ENCODE measurements at regions not wholly inside any gene's neighbourhood (a gene's known extent, or its start where the extent isn't known, plus 50 kb on each side); places are given as distances from the start of the nearest gene placed in this dataset.
"Not testable (repeated sequence)": the region's sequence is repeated elsewhere in the genome, so short reads cannot be mapped to it uniquely, and the experiment has no call there.

DNA sequence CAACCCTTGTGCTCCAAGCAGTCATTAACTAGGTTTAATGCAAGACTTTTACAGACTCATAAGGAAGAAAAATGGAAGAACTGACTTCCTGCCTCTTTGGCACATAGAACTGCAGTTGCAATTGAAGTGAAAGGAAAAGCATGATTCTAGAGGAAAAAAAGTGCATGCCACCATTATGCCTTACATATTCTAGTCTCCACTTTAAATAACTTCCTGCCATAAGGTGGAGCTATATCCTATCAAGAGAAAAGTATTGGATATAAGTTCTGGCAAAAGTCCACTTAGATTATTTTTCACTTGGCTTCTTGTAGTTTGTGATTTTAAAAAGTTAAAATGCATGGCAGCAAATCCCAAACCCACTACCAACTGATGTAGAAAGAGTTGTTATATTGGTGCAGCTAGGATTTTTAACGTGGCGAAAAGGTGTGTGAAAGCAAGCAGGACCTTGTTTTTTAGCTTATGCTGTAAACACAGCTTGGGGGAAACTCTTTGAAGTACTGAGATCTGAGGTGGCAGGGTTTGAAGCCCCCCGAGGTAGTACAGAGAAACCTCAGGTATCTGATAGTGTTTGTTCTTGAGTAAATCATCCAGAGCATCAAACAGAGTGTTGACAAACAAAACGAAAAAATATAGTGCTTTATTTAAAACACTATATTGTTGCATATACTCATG is 117.9 kb downstream of the ANXA1 start:
- Histone ChIP-seq H3K4me1 (ENCODE audit: insufficient read depth, insufficient read length) (no peaks in the 10 kb centered on the region), H3K9ac (ENCODE audit: insufficient read length, low read depth) (no peak overlapping the region), H3K36me3 (ENCODE audit: insufficient read depth, insufficient read length, low read length) (no peaks in the 10 kb centered on the region), H3K27me3 (ENCODE audit: insufficient read depth, insufficient read length) (no peaks in the 10 kb centered on the region), H3K9me3 (ENCODE audit: insufficient read depth, low read length) (no peaks in the 10 kb centered on the region), H3K4me3 (ENCODE audit: insufficient read length, low read depth) (no peak overlapping the region)
- TF ChIP-seq YY1 (IDR thresholded peaks at IDR 0.05; ENCODE audit: insufficient read depth, insufficient read length) = no peak
- no peak for TF ChIP-seq ZNF274 (IDR thresholded peaks at IDR 0.05; ENCODE audit: low read depth, low read length)
- TF ChIP-seq SUZ12 (IDR thresholded peaks at IDR 0.05; ENCODE audit: extremely low read depth, insufficient read depth, insufficient read length) = no peak
- no peak for DNase-seq (ENCODE audit: low read depth, low spot score)

DNA sequence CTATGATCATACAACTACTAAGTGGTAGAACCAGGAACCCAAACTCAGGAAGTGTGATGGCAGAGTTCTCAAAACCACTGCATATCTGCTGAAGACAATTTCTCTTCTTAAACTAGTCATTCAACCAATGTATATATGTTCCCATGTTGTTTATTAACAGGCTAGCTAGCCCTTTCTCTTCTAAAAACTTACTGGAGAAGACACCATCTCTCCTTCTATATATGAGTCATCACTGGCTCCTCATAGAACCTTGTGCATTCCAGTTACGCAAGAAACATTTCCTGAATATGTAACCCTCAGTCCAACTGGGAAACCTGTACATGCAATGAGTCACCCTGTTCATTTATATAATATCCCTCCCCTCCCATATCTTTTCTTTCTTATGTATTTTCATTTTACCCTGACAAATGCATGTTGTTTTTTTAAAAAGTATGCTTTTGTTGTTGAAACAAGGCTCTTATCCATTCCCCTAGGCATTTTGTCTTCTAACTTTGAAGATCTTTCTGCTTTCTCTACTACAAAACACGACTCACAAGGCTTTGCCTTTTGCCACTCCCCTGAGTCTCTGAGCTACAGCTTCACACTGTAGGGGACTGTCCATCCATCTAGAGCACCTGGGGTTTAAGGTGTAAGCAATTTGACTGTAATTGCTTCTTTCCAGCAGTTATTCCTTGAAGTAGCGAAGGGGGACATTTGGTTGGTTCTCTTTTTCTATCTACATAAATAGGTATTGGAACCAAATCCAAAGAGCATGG is 119.5 kb downstream of the ANXA1 start:
- TF ChIP-seq ZNF274 (IDR thresholded peaks at IDR 0.05; ENCODE audit: low read depth, low read length) (no peak), SUZ12 (IDR thresholded peaks at IDR 0.05; ENCODE audit: extremely low read depth, insufficient read depth, insufficient read length) (no peak), YY1 (IDR thresholded peaks at IDR 0.05; ENCODE audit: insufficient read depth, insufficient read length) (no peak)
- Histone ChIP-seq H3K4me3 (ENCODE audit: insufficient read length, low read depth) (no peak overlapping the region), H3K36me3 (ENCODE audit: insufficient read depth, insufficient read length, low read length) (no peaks in the 10 kb centered on the region), H3K27me3 (ENCODE audit: insufficient read depth, insufficient read length) (no peaks in the 10 kb centered on the region), H3K9me3 (ENCODE audit: insufficient read depth, low read length) (no peaks in the 10 kb centered on the region), H3K9ac (ENCODE audit: insufficient read length, low read depth) (no peak overlapping the region), H3K4me1 (ENCODE audit: insufficient read depth, insufficient read length) (no peaks in the 10 kb centered on the region)
- DNase-seq (ENCODE audit: low read depth, low spot score) = no peak

DNA sequence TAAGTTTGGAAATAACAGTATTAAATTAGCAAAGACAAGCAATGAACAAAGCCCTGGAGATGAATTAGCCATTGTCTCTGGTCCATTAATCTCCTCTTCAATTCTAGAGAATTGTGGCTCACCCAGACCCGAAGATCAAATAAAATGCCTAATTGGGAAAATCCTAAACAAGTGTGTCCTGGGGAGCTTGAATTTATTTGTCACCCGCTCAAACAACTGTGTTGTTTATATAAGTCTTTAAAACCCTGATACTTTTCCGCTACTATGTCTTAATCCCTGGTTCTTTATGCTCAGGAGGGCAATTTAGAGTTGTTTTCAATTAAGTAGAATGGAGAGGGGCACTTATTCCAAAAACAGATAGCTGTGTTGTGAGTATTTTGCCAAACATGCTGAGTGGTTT is 128.4 kb downstream of the ANXA1 start:
- Histone ChIP-seq H3K9ac (ENCODE audit: insufficient read length, low read depth) (no peak overlapping the region), H3K27me3 (ENCODE audit: insufficient read depth, insufficient read length) (no peaks in the 10 kb centered on the region), H3K36me3 (ENCODE audit: insufficient read depth, insufficient read length, low read length) (no peaks in the 10 kb centered on the region), H3K9me3 (ENCODE audit: insufficient read depth, low read length) (no peaks in the 10 kb centered on the region), H3K4me1 (ENCODE audit: insufficient read depth, insufficient read length) (no peaks in the 10 kb centered on the region), H3K4me3 (ENCODE audit: insufficient read length, low read depth) (no peak overlapping the region)
- no peak for TF ChIP-seq ZNF274 (IDR thresholded peaks at IDR 0.05; ENCODE audit: low read depth, low read length)
- TF ChIP-seq YY1 (IDR thresholded peaks at IDR 0.05; ENCODE audit: insufficient read depth, insufficient read length) = no peak
- no peak for TF ChIP-seq SUZ12 (IDR thresholded peaks at IDR 0.05; ENCODE audit: extremely low read depth, insufficient read depth, insufficient read length)
- DNase-seq (ENCODE audit: low read depth, low spot score) = no peak

DNA sequence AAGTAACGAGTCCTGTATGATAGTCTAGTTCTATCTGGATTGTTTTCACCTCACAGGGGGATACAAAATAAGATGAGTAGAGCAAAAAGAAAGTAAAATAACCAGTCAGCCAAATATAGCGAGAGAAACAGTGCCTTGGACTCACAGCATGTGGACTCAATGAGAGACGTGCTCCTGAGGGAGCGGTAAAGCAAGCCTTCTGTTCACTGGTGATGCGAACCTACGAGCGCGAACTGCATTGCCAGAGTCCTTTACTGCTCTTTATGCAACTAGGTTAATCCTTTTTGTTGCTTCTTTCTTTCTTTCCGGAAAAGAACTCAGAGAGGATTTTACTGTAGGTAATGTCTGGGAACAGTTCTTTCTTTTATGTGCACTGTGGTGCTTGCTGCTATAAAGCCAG is 132.7 kb downstream of the ANXA1 start:
- Histone ChIP-seq H3K9ac (ENCODE audit: insufficient read length, low read depth) (no peak overlapping the region), H3K36me3 (ENCODE audit: insufficient read depth, insufficient read length, low read length) (no peaks in the 10 kb centered on the region), H3K27me3 (ENCODE audit: insufficient read depth, insufficient read length) (no peaks in the 10 kb centered on the region), H3K9me3 (ENCODE audit: insufficient read depth, low read length) (no peaks in the 10 kb centered on the region), H3K4me1 (ENCODE audit: insufficient read depth, insufficient read length) (no peaks in the 10 kb centered on the region), H3K4me3 (ENCODE audit: insufficient read length, low read depth) (no peak overlapping the region)
- TF ChIP-seq SUZ12 (IDR thresholded peaks at IDR 0.05; ENCODE audit: extremely low read depth, insufficient read depth, insufficient read length) = no peak
- no peak for DNase-seq (ENCODE audit: low read depth, low spot score)

DNA sequence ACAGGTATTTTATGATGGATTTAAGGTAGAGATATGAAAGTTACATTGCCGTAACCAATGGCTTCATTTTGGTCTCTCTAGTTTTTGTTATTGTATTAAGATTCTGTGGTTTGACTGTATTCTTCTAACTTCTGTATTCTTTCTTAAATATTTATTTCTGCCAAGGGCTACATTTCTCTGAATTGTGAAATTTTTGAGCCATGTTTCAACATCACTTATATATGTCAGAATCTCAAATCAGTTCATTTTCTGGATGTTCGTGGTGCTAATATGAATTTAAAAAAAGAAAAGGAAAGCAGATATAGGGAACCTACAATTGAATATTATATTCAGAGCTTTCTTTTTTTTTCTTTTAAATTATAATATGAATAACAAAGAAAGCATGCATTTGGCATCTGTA is 142.7 kb downstream of the ANXA1 start:
- H3K9ac ChIP-seq (ENCODE audit: insufficient read length, low read depth) = no peak overlapping the region
- peaks cover 14% of the 10 kb centered on the region; the same call in 1 of the 2 replicates for H3K9me3 ChIP-seq (ENCODE audit: insufficient read depth, low read length)
- no peaks in the 10 kb centered on the region for H3K36me3 ChIP-seq (ENCODE audit: insufficient read depth, insufficient read length, low read length)
- no peak for DNase-seq (ENCODE audit: low read depth, low spot score)
- H3K27me3 ChIP-seq (ENCODE audit: insufficient read depth, insufficient read length) = no peaks in the 10 kb centered on the region
- TF ChIP-seq ZNF274 (IDR thresholded peaks at IDR 0.05; ENCODE audit: low read depth, low read length) (no peak), SUZ12 (IDR thresholded peaks at IDR 0.05; ENCODE audit: extremely low read depth, insufficient read depth, insufficient read length) (no peak), YY1 (IDR thresholded peaks at IDR 0.05; ENCODE audit: insufficient read depth, insufficient read length) (no peak)
- H3K4me3 ChIP-seq (ENCODE audit: insufficient read length, low read depth) = no peak overlapping the region
- H3K4me1 ChIP-seq (ENCODE audit: insufficient read depth, insufficient read length) = no peaks in the 10 kb centered on the region

DNA sequence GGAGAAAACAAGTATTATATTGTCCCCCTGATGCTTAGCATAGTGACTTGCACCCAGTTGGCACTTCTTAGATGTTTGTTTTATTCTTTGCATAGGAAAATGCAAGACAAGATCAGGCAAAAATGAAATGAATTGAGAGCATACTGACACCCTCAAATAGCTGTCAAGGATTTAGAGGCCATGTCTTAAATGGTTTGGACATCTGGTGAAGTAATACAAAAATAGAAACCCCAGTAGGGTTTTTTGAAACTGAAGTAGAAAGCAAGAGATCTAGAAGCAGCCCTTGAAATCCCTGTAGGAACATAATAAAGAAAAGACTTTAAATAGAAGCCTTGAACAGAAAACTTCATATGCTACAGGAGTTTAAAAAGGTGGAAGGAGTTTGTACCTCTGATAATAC is 174.3 kb downstream of the ANXA1 start:
- TF ChIP-seq ZNF274 (IDR thresholded peaks at IDR 0.05; ENCODE audit: low read depth, low read length) (no peak), SUZ12 (IDR thresholded peaks at IDR 0.05; ENCODE audit: extremely low read depth, insufficient read depth, insufficient read length) (no peak), YY1 (IDR thresholded peaks at IDR 0.05; ENCODE audit: insufficient read depth, insufficient read length) (no peak)
- H3K9me3 ChIP-seq (ENCODE audit: insufficient read depth, low read length) = no peaks in the 10 kb centered on the region
- H3K4me3 ChIP-seq (ENCODE audit: insufficient read length, low read depth) = no peak overlapping the region
- H3K27me3 ChIP-seq (ENCODE audit: insufficient read depth, insufficient read length) = no peaks in the 10 kb centered on the region
- H3K9ac ChIP-seq (ENCODE audit: insufficient read length, low read depth) = no peak overlapping the region
- H3K36me3 ChIP-seq (ENCODE audit: insufficient read depth, insufficient read length, low read length) = no peaks in the 10 kb centered on the region
- H3K4me1 ChIP-seq (ENCODE audit: insufficient read depth, insufficient read length) = no peaks in the 10 kb centered on the region
- DNase-seq (ENCODE audit: low read depth, low spot score) = no peak

DNA sequence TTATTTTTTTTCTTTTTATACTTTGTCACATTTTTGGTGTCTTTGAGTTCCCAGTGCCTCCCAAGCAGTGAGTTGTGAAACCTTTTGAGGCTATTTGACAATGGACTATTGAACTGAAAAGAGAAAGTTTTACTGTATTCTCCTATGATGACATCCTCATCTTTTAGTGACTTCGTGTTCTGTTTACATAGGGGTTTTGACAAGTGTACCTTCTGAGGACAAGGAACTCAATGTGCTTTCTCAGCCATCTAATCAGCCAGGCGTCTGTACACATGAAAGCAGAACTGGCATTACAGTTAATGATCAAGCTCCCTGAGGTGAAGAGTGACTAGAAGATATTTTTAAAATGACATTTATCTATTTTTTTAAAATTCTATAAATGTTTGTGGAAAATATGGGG is 175.5 kb downstream of the ANXA1 start:
- no peak overlapping the region for H3K9ac ChIP-seq (ENCODE audit: insufficient read length, low read depth)
- no peaks in the 10 kb centered on the region for H3K36me3 ChIP-seq (ENCODE audit: insufficient read depth, insufficient read length, low read length)
- H3K4me1 ChIP-seq (ENCODE audit: insufficient read depth, insufficient read length) = no peaks in the 10 kb centered on the region
- TF ChIP-seq SUZ12 (IDR thresholded peaks at IDR 0.05; ENCODE audit: extremely low read depth, insufficient read depth, insufficient read length) (no peak), ZNF274 (IDR thresholded peaks at IDR 0.05; ENCODE audit: low read depth, low read length) (no peak), YY1 (IDR thresholded peaks at IDR 0.05; ENCODE audit: insufficient read depth, insufficient read length) (no peak)
- no peaks in the 10 kb centered on the region for H3K9me3 ChIP-seq (ENCODE audit: insufficient read depth, low read length)
- no peak for DNase-seq (ENCODE audit: low read depth, low spot score)
- H3K4me3 ChIP-seq (ENCODE audit: insufficient read length, low read depth) = no peak overlapping the region
- no peaks in the 10 kb centered on the region for H3K27me3 ChIP-seq (ENCODE audit: insufficient read depth, insufficient read length)

DNA sequence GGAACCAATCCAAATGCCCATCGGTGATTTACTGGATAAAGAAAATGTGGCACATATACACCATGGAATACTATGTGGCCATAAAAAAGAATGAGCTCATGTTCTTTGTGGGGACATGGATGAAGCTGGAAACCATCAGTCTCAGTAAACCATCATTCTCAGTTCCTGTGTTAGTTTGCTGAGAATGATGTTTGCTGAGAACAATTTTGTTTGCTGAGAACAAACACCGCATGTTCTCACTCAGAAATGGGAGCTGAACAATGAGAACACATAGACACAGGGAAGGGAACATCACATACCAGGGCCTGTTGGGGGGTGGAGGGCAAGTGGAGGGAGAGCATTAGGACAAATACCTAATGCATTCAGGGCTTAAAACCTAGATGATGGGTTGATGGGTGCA is 185.5 kb downstream of the ANXA1 start:
- H3K36me3 ChIP-seq (ENCODE audit: insufficient read depth, insufficient read length, low read length) = not testable (repeated sequence)

More for the DNA sequence above, 185.5 kb downstream of the ANXA1 start:
- not testable (repeated sequence) for H3K9ac ChIP-seq (ENCODE audit: insufficient read length, low read depth); H3K27me3 ChIP-seq (ENCODE audit: insufficient read depth, insufficient read length); DNase-seq (ENCODE audit: low read depth, low spot score); H3K4me3 ChIP-seq (ENCODE audit: insufficient read length, low read depth); H3K9me3 ChIP-seq (ENCODE audit: insufficient read depth, low read length); H3K4me1 ChIP-seq (ENCODE audit: insufficient read depth, insufficient read length)
